Ishikawa (cell line): ENCODE measurements at regions not wholly inside any gene's neighbourhood (a gene's known extent, or its start where the extent isn't known, plus 50 kb on each side); places are given as distances from the start of the nearest gene placed in this dataset.

ENCODE experiments used
- CEBPB ChIP-seq: IDR thresholded peaks from 2 replicates; pipeline ENCODE4 v1.6.1; 2012
- CREB1 ChIP-seq: IDR thresholded peaks from 2 replicates; pipeline ENCODE4 v1.6.1; 2012; ENCODE audit warnings: low read depth
- EGR1 ChIP-seq: IDR thresholded peaks from 2 replicates; pipeline ENCODE4 v1.6.1; 2012
- EP300 ChIP-seq: IDR thresholded peaks from 2 replicates; pipeline ENCODE4 v1.6.1; 2012; ENCODE audit warnings: borderline replicate concordance
- FOXM1 ChIP-seq: IDR thresholded peaks from 2 replicates; pipeline ENCODE4 v1.6.1; 2012; ENCODE audit warnings: low read depth, borderline replicate concordance
- MAX ChIP-seq: IDR thresholded peaks from 2 replicates; pipeline ENCODE4 v1.6.1; 2012
- RAD21 ChIP-seq: IDR thresholded peaks from 2 replicates; pipeline ENCODE4 v1.6.1; 2012; ENCODE audit warnings: low read depth
- TAF1 ChIP-seq: IDR thresholded peaks from 2 replicates; pipeline ENCODE4 v1.6.1; 2012; ENCODE audit warnings: low read depth, mild to moderate bottlenecking
- TCF12 ChIP-seq: IDR thresholded peaks from 2 replicates; pipeline ENCODE4 v1.6.1; 2012; ENCODE audit warnings: low read depth
- TEAD4 ChIP-seq: IDR thresholded peaks from 2 replicates; pipeline ENCODE4 v1.6.1; 2012
- USF1 ChIP-seq: IDR thresholded peaks from 2 replicates; pipeline ENCODE4 v1.6.1; 2012
- YY1 ChIP-seq: IDR thresholded peaks from 2 replicates; pipeline ENCODE4 v1.6.1; 2012; ENCODE audit warnings: low read depth
- ZBTB7A ChIP-seq: IDR thresholded peaks from 2 replicates; pipeline ENCODE4 v1.6.1; 2012; ENCODE audit warnings: low read depth
- TF ChIP-seq, protein P1 (sequence below): IDR thresholded peaks from 2 replicates; pipeline ENCODE4 v1.6.1; 2012; ENCODE audit warnings: low read depth, mild to moderate bottlenecking

DNA sequence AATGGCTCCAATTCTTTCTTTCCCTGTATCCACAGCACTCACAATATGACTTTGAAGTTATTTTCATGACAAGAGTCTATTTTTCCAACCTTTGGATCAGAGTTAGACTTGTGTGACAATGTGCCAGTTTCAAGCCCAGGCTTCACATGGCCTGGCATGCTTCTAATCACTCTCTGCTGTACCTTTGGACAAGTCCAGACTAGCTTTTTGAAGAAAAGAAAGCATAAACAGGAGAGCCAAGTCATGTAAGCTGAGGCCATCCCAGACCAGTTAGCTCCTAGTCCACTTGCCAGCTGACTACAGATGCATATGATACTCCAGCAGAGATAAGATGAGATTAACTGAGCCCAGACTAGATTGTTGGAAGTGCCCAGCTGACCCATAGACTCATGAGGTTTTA, 513.6 kb upstream of the C9orf72 start:
- TF ChIP-seq EP300 (no peak), EGR1 (no peak), YY1 (no peak), CREB1 (no peak), RAD21 (no peak), CEBPB (no peak), TAF1 (no peak), TCF12 (no peak), TEAD4 (no peak), ZBTB7A (no peak), USF1 (no peak), MAX (no peak), FOXM1 (no peak)
- TF ChIP-seq, protein P1, sequence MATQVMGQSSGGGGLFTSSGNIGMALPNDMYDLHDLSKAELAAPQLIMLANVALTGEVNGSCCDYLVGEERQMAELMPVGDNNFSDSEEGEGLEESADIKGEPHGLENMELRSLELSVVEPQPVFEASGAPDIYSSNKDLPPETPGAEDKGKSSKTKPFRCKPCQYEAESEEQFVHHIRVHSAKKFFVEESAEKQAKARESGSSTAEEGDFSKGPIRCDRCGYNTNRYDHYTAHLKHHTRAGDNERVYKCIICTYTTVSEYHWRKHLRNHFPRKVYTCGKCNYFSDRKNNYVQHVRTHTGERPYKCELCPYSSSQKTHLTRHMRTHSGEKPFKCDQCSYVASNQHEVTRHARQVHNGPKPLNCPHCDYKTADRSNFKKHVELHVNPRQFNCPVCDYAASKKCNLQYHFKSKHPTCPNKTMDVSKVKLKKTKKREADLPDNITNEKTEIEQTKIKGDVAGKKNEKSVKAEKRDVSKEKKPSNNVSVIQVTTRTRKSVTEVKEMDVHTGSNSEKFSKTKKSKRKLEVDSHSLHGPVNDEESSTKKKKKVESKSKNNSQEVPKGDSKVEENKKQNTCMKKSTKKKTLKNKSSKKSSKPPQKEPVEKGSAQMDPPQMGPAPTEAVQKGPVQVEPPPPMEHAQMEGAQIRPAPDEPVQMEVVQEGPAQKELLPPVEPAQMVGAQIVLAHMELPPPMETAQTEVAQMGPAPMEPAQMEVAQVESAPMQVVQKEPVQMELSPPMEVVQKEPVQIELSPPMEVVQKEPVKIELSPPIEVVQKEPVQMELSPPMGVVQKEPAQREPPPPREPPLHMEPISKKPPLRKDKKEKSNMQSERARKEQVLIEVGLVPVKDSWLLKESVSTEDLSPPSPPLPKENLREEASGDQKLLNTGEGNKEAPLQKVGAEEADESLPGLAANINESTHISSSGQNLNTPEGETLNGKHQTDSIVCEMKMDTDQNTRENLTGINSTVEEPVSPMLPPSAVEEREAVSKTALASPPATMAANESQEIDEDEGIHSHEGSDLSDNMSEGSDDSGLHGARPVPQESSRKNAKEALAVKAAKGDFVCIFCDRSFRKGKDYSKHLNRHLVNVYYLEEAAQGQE: no peak
